K562 (cell line): ENCODE measurements at regions not wholly inside any gene's neighbourhood (a gene's known extent, or its start where the extent isn't known, plus 50 kb on each side); places are given as distances from the start of the nearest gene placed in this dataset.

Experiments
- ADNP ChIP-seq: fragments of 200-800 bp; sonication (Bioruptor generic); IDR thresholded peaks from 2 replicates; pipeline ENCODE4 v1.6.1; 2016; ENCODE audit warnings: missing genetic modification characterization, missing compliant biosample characterization
- CBX1 ChIP-seq: sonication (generic); IDR thresholded peaks from 2 replicates; pipeline ENCODE4 v1.6.1; 2016; ENCODE audit warnings: antibody characterized with exemption, low read depth, mild to moderate bottlenecking
- CCAR2 ChIP-seq: fragments of 200-400 bp; formaldehyde crosslinking; IDR thresholded peaks from 2 replicates; pipeline ENCODE4 v1.6.1; 2017; ENCODE audit warnings: mild to moderate bottlenecking, low read depth, low read length
- CTCF ChIP-seq, 3 experiments: IDR thresholded peaks in 2 of 3; conservative IDR thresholded peaks in 1 of 3; 2 replicates each; pipeline ENCODE4 v1.5.1; 2011 to 2012; ENCODE audit warnings: low read length in 3 of 3, mild to moderate bottlenecking in 3 of 3, control low read depth in 2 of 3, improper control_type of control experiment in 1 of 3, inconsistent platforms in 1 of 3, low read depth in 1 of 3, mixed read lengths in 1 of 3, moderate library complexity in 1 of 3; ENCODE audit not compliant: insufficient read depth in 2 of 3
- HNRNPLL ChIP-seq: fragments of 200-400 bp; formaldehyde crosslinking; IDR thresholded peaks from 2 replicates; pipeline ENCODE4 v1.6.1; 2017; ENCODE audit warnings: low read length, low read depth, mild to moderate bottlenecking; ENCODE audit not compliant: poor library complexity, severe bottlenecking
- POLR2A ChIP-seq: fragments of 450-650 bp; conservative IDR thresholded peaks from 2 replicates; pipeline ENCODE4 v1.6.1; 2016
- RFX7 ChIP-seq: fragments of 250-450 bp; sonication (Bioruptor Pico); IDR thresholded peaks from 2 replicates; pipeline ENCODE4 v1.5.1; 2021; ENCODE audit warnings: mild to moderate bottlenecking
- SMC3 ChIP-seq: conservative IDR thresholded peaks from 2 replicates; pipeline ENCODE4 v1.6.1; 2011; ENCODE audit warnings: low read depth, low read length, improper control_type of control experiment; ENCODE audit not compliant: insufficient read depth
- ZNF24 ChIP-seq: fragments of 450-650 bp; IDR thresholded peaks from 2 replicates; pipeline ENCODE4 v1.6.1; 2016

- no peak for TF ChIP-seq RFX7 (CRISPR knock-in tag)
- no peak for TF ChIP-seq CBX1
- TF ChIP-seq HNRNPLL: no peak
- TF ChIP-seq SMC3: no peak
- no peak for TF ChIP-seq ZNF24
- no peak for TF ChIP-seq POLR2A
- TF ChIP-seq CTCF (IDR thresholded peaks at IDR 0.05 in 2 of 3, conservative IDR thresholded peaks at IDR 0.05 in 1 of 3; ENCODE audit: insufficient read depth in 2 of 3, low read depth in 1 of 3, low read length in 3 of 3): no peak
- no peak for TF ChIP-seq ADNP (tag)
- no peak for TF ChIP-seq CCAR2
These were observed 92.2 kb upstream of the SLC28A3 start for GRCh38 chr9:84432746-84433145.
